ENCODE measurements at regions not wholly inside any gene's neighbourhood (a gene's known extent, or its start where the extent isn't known, plus 50 kb on each side); places are given as distances from the start of the nearest gene placed in this dataset.

DNA sequence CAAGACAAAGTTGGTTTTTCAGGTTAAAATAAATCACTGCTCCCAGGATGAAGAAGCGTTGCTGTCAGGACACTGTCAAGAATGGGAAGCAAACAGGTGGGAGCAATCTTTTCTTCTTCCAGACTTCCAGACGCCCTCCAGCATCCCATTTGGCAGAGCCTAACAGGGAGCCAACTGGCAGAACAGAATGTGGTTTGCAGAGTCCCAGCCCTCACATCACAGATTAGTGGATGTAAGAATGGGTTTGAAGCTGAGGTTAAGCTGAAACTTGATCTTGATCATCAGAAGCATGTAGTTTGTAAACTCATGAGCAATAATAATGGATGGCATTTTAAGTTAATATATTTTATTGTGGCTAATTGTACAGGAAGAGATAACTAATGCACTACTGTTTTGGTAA lies 636.4 kb downstream of the SLC6A15 start:
- Histone ChIP-seq H4K20me1 (ENCODE audit: control insufficient read depth, insufficient read depth, low read length, poor library complexity, severe bottlenecking) (no peaks in the 10 kb centered on the region), H3K4me3 (ENCODE audit: control extremely low read depth in 1 of 5, extremely low read depth in 1 of 5, insufficient read depth in 1 of 5, low read depth in 2 of 5, low read length in 4 of 5) (no peak overlapping the region), H3K9ac (ENCODE audit: low read length) (no peak overlapping the region), H3K4me1 (ENCODE audit: control insufficient read depth in 2 of 2, insufficient read depth in 2 of 2, low read length in 2 of 2) (no peaks in the 10 kb centered on the region), H2AFZ (ENCODE audit: insufficient read depth, low read depth, low read length, poor library complexity, severe bottlenecking) (no peak overlapping the region), H3K27ac (ENCODE audit: low read length in 2 of 2) (no peak overlapping the region), H3K9me3 (ENCODE audit: control extremely low read depth in 1 of 3, control insufficient read depth in 2 of 3, insufficient read depth in 1 of 3, low read length in 2 of 3) (peaks cover 0 to 7% (median 0%) of the 10 kb centered on the region in 3 donors), H3K27me3 (replicated peaks in 1 of 4; ENCODE audit: control extremely low read depth in 1 of 4, control insufficient read depth in 3 of 4, insufficient read depth in 4 of 4, low read length in 3 of 4) (no peaks in the 10 kb centered on the region), H3K4me2 (replicated peaks; ENCODE audit: low read depth, low read length, poor library complexity, severe bottlenecking) (no peak overlapping the region), H3K36me3 (replicated peaks in 1 of 2; ENCODE audit: control extremely low read depth in 1 of 2, control insufficient read depth in 1 of 2, extremely low read depth in 1 of 2, insufficient read depth in 2 of 2, low read length in 1 of 2) (no peaks in the 10 kb centered on the region), H3K79me2 (ENCODE audit: control insufficient read depth, insufficient read depth, low read length) (no peaks in the 10 kb centered on the region)
- WGBS (ENCODE audit: insufficient coverage): 57% methylated on average over 1 of the region's 2 CpGs
- Mint-ChIP-seq H3K4me1 (no peaks in the 10 kb centered on the region), H3K27ac (no peak overlapping the region), H3K27me3 (no peaks in the 10 kb centered on the region), H3K9me3 (ENCODE audit: insufficient read depth) (peaks cover 2% of the 10 kb centered on the region), H3K4me3 (no peak overlapping the region)
- intact Hi-C loops (cut with micrococcal nuclease): no loop called here
- ATAC-seq (ENCODE audit: low read depth): no peak
- TF ChIP-seq, protein P1, sequence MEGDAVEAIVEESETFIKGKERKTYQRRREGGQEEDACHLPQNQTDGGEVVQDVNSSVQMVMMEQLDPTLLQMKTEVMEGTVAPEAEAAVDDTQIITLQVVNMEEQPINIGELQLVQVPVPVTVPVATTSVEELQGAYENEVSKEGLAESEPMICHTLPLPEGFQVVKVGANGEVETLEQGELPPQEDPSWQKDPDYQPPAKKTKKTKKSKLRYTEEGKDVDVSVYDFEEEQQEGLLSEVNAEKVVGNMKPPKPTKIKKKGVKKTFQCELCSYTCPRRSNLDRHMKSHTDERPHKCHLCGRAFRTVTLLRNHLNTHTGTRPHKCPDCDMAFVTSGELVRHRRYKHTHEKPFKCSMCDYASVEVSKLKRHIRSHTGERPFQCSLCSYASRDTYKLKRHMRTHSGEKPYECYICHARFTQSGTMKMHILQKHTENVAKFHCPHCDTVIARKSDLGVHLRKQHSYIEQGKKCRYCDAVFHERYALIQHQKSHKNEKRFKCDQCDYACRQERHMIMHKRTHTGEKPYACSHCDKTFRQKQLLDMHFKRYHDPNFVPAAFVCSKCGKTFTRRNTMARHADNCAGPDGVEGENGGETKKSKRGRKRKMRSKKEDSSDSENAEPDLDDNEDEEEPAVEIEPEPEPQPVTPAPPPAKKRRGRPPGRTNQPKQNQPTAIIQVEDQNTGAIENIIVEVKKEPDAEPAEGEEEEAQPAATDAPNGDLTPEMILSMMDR (IDR thresholded peaks at IDR 0.05): no peak
- no peak for TF ChIP-seq EZH2 (IDR thresholded peaks at IDR 0.05; ENCODE audit: borderline replicate concordance, insufficient read depth, low read depth, low read length, poor library complexity, severe bottlenecking)
- CTCF ChIA-PET: no interaction called here
- POLR2A ChIA-PET: no interaction called here
- DNase-seq: no peak

DNA sequence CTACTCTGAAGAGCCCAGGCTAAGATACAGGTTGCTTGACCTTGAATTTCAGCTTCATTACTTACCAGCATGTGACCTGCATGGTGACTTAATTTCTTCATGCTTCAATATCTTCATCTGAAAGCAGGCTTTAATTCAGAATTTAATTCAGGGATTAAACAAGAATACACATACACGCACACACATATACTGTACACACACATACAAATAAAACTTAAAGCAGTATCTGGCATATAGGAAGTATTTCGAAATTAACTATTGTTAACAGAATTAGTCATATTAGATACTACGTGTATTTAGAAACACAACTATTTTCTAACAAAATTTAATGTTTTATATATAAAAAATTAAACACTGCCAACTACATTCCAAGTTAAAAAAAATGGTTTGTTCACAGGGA lies 640.3 kb downstream of the SLC6A15 start:
- CTCF ChIA-PET: no interaction called here
- intact Hi-C loops (cut with micrococcal nuclease): no loop called here
- Histone ChIP-seq H2AFZ (ENCODE audit: insufficient read depth, low read depth, low read length, poor library complexity, severe bottlenecking) (no peak overlapping the region), H4K20me1 (ENCODE audit: control insufficient read depth, insufficient read depth, low read length, poor library complexity, severe bottlenecking) (no peaks in the 10 kb centered on the region), H3K9ac (ENCODE audit: low read length) (no peak overlapping the region), H3K4me1 (ENCODE audit: control insufficient read depth in 2 of 2, insufficient read depth in 2 of 2, low read length in 2 of 2) (no peaks in the 10 kb centered on the region), H3K79me2 (ENCODE audit: control insufficient read depth, insufficient read depth, low read length) (no peaks in the 10 kb centered on the region), H3K4me2 (replicated peaks; ENCODE audit: low read depth, low read length, poor library complexity, severe bottlenecking) (no peak overlapping the region), H3K9me3 (ENCODE audit: control extremely low read depth in 1 of 3, control insufficient read depth in 2 of 3, insufficient read depth in 1 of 3, low read length in 2 of 3) (no peaks in the 10 kb centered on the region), H3K4me3 (ENCODE audit: control extremely low read depth in 1 of 5, extremely low read depth in 1 of 5, insufficient read depth in 1 of 5, low read depth in 2 of 5, low read length in 4 of 5) (no peak overlapping the region), H3K27ac (ENCODE audit: low read length in 2 of 2) (no peak overlapping the region), H3K27me3 (replicated peaks in 1 of 4; ENCODE audit: control extremely low read depth in 1 of 4, control insufficient read depth in 3 of 4, insufficient read depth in 4 of 4, low read length in 3 of 4) (no peaks in the 10 kb centered on the region), H3K36me3 (replicated peaks in 1 of 2; ENCODE audit: control extremely low read depth in 1 of 2, control insufficient read depth in 1 of 2, extremely low read depth in 1 of 2, insufficient read depth in 2 of 2, low read length in 1 of 2) (no peaks in the 10 kb centered on the region)
- Mint-ChIP-seq H3K4me1 (no peaks in the 10 kb centered on the region), H3K27ac (no peak overlapping the region), H3K4me3 (no peak overlapping the region), H3K9me3 (ENCODE audit: insufficient read depth) (no peaks in the 10 kb centered on the region), H3K27me3 (no peaks in the 10 kb centered on the region)
- no peak for ATAC-seq (ENCODE audit: low read depth)
- DNase-seq: no peak
- no CpG with 5 or more reads among the region's 3 CpGs for WGBS (ENCODE audit: insufficient coverage)
- TF ChIP-seq, protein P1 (IDR thresholded peaks at IDR 0.05): no peak
- no peak for TF ChIP-seq EZH2 (IDR thresholded peaks at IDR 0.05; ENCODE audit: borderline replicate concordance, insufficient read depth, low read depth, low read length, poor library complexity, severe bottlenecking)
- POLR2A ChIA-PET: no interaction called here

All from B cell (primary cell).